Adrenal gland (tissue), 5 donors: ENCODE measurements at regions not wholly inside any gene's neighbourhood (a gene's known extent, or its start where the extent isn't known, plus 50 kb on each side); places are given as distances from the start of the nearest gene placed in this dataset.

Experiments
- POLR2A ChIP-seq, 2 donors: fragments of 450-650 bp; IDR thresholded peaks; one replicate each; pipeline ENCODE4 v1.6.1; 2017; ENCODE audit warnings: antibody characterized with exemption in 2 of 2, mild to moderate bottlenecking in 2 of 2, moderate library complexity in 1 of 2
- TF ChIP-seq, protein P1 (sequence below), 6 experiments: fragments of 450-650 bp in 4 of 6; fragments of 200-600 bp in 2 of 6; sonication (generic) in 1 of 6; IDR thresholded peaks; 1 replicate in 5 of 6; 2 replicates in 1 of 6; pipeline versions ENCODE4 v1.5.1 to v1.8.0; 2016 to 2021; ENCODE audit warnings: antibody characterized with exemption in 6 of 6, mild to moderate bottlenecking in 2 of 6, moderate library complexity in 1 of 6
- donor health status: DM: no; HTN: no; CAD: no.

DNA sequence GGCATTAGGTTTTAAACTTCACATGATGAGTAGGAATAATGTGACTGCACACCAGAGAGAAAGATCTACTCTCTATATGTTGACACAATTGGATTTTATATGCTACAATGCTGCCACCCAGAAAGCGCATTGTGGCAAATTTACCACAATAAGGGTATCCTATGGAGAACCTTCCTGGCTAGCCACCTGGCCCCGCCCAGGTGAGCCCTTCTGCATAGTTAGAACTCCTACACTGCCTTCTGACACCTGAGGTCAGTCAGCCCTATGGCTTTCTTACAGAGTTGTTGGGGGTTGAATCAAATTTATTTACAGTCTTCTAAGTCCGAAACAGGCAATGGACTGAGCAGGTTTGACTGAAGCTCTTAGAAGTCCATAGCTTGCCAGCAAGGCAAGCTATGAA lies 153.8 kb upstream of the S100G start:
- TF ChIP-seq, protein P1, sequence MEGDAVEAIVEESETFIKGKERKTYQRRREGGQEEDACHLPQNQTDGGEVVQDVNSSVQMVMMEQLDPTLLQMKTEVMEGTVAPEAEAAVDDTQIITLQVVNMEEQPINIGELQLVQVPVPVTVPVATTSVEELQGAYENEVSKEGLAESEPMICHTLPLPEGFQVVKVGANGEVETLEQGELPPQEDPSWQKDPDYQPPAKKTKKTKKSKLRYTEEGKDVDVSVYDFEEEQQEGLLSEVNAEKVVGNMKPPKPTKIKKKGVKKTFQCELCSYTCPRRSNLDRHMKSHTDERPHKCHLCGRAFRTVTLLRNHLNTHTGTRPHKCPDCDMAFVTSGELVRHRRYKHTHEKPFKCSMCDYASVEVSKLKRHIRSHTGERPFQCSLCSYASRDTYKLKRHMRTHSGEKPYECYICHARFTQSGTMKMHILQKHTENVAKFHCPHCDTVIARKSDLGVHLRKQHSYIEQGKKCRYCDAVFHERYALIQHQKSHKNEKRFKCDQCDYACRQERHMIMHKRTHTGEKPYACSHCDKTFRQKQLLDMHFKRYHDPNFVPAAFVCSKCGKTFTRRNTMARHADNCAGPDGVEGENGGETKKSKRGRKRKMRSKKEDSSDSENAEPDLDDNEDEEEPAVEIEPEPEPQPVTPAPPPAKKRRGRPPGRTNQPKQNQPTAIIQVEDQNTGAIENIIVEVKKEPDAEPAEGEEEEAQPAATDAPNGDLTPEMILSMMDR (IDR thresholded peaks at IDR 0.05): no peak
- TF ChIP-seq POLR2A (IDR thresholded peaks at IDR 0.05): no peak
